ENCODE measurements at regions not wholly inside any gene's neighbourhood (a gene's known extent, or its start where the extent isn't known, plus 50 kb on each side); places are given as distances from the start of the nearest gene placed in this dataset.
"Not testable (repeated sequence)": the region's sequence is repeated elsewhere in the genome, so short reads cannot be mapped to it uniquely, and the experiment has no call there.

GRCh38 chr18:11494107-11494506 lies 115.3 kb upstream of the SLC35G4 start:
- no peak overlapping the region for H3K4me3 Mint-ChIP-seq

GRCh38 chr18:11489266-11489899 lies 120.0 kb upstream of the SLC35G4 start:
- Histone ChIP-seq H3K4me1 (ENCODE audit: control insufficient read depth in 1 of 2, extremely low read depth in 1 of 2, insufficient read depth in 2 of 2, low read length in 2 of 2) (no peaks in the 10 kb centered on the region), H3K4me3 (ENCODE audit: control insufficient read depth in 1 of 2, extremely low read depth in 1 of 2, low read length in 1 of 2) (no peak overlapping the region), H3K36me3 (ENCODE audit: control insufficient read depth in 2 of 2, extremely low read depth in 1 of 2, insufficient read depth in 1 of 2, low read length in 1 of 2) (no peaks in the 10 kb centered on the region), H3K27ac (ENCODE audit: low read length) (no peak overlapping the region), H3K27me3 (replicated peaks in 1 of 2; ENCODE audit: control insufficient read depth in 2 of 2, extremely low read depth in 1 of 2, insufficient read depth in 2 of 2, low read length in 1 of 2) (no peaks in the 10 kb centered on the region), H3K9me3 (no peaks in the 10 kb centered on the region)
- Mint-ChIP-seq H3K27me3 (no peaks in the 10 kb centered on the region), H3K4me3 (no peak overlapping the region), H3K27ac (no peak overlapping the region), H3K4me1 (no peaks in the 10 kb centered on the region), H3K9me3 (no peaks in the 10 kb centered on the region), H3K36me3 (no peaks in the 10 kb centered on the region)
- ChIA-PET POLR2A (no interaction called here), CTCF (no interaction called here)
- WGBS (ENCODE audit: insufficient coverage), result 75% methylated on average over 4 of the region's 4 CpGs
- no peak for DNase-seq
- ATAC-seq (replicated peaks in 1 of 4), result no peak

More at GRCh38 chr18:11494107-11494506, 115.3 kb upstream of the SLC35G4 start:
- Histone ChIP-seq H3K4me1 (ENCODE audit: control insufficient read depth in 1 of 2, extremely low read depth in 1 of 2, insufficient read depth in 2 of 2, low read length in 2 of 2) (no peaks in the 10 kb centered on the region), H3K27ac (ENCODE audit: low read length) (no peak overlapping the region), H3K4me3 (ENCODE audit: control insufficient read depth in 1 of 2, extremely low read depth in 1 of 2, low read length in 1 of 2) (no peak overlapping the region), H3K27me3 (replicated peaks in 1 of 2; ENCODE audit: control insufficient read depth in 2 of 2, extremely low read depth in 1 of 2, insufficient read depth in 2 of 2, low read length in 1 of 2) (no peaks in the 10 kb centered on the region), H3K9me3 (no peaks in the 10 kb centered on the region), H3K36me3 (ENCODE audit: control insufficient read depth in 2 of 2, extremely low read depth in 1 of 2, insufficient read depth in 1 of 2, low read length in 1 of 2) (no peaks in the 10 kb centered on the region)
- Mint-ChIP-seq H3K9me3 (no peaks in the 10 kb centered on the region), H3K4me1 (no peaks in the 10 kb centered on the region), H3K27ac (no peak overlapping the region), H3K27me3 (no peaks in the 10 kb centered on the region), H3K36me3 (no peaks in the 10 kb centered on the region)
- POLR2A ChIA-PET, result no interaction called here
- CTCF ChIA-PET, result no interaction called here
- ATAC-seq (replicated peaks in 1 of 4), result no peak
- no peak for DNase-seq

GRCh38 chr18:11488175-11488574 lies 121.2 kb upstream of the SLC35G4 start:
- Histone ChIP-seq H3K4me3 (ENCODE audit: control insufficient read depth in 1 of 2, extremely low read depth in 1 of 2, low read length in 1 of 2) (no peak overlapping the region), H3K27me3 (replicated peaks in 1 of 2; ENCODE audit: control insufficient read depth in 2 of 2, extremely low read depth in 1 of 2, insufficient read depth in 2 of 2, low read length in 1 of 2) (no peaks in the 10 kb centered on the region), H3K27ac (ENCODE audit: low read length) (no peak overlapping the region), H3K36me3 (ENCODE audit: control insufficient read depth in 2 of 2, extremely low read depth in 1 of 2, insufficient read depth in 1 of 2, low read length in 1 of 2) (no peaks in the 10 kb centered on the region), H3K9me3 (no peaks in the 10 kb centered on the region), H3K4me1 (ENCODE audit: control insufficient read depth in 1 of 2, extremely low read depth in 1 of 2, insufficient read depth in 2 of 2, low read length in 2 of 2) (no peaks in the 10 kb centered on the region)
- H3K27ac Mint-ChIP-seq, result no peak overlapping the region
- no peaks in the 10 kb centered on the region for H3K27me3 Mint-ChIP-seq
- no peaks in the 10 kb centered on the region for H3K36me3 Mint-ChIP-seq
- no peaks in the 10 kb centered on the region for H3K4me1 Mint-ChIP-seq
- ChIA-PET POLR2A (no interaction called here), CTCF (no interaction called here)
- DNase-seq, result no peak
- no peak overlapping the region for H3K4me3 Mint-ChIP-seq
- no peaks in the 10 kb centered on the region for H3K9me3 Mint-ChIP-seq
- no peak for ATAC-seq (replicated peaks in 1 of 4)
- WGBS (ENCODE audit: insufficient coverage), result 50% methylated on average over 1 of the region's 3 CpGs

- no peaks in the 10 kb centered on the region for H3K9me3 ChIP-seq
- Mint-ChIP-seq H3K4me3 (no peak overlapping the region), H3K4me1 (no peaks in the 10 kb centered on the region), H3K9me3 (no peaks in the 10 kb centered on the region), H3K36me3 (no peaks in the 10 kb centered on the region), H3K27ac (no peak overlapping the region), H3K27me3 (no peaks in the 10 kb centered on the region)
- no peaks in the 10 kb centered on the region for H3K36me3 ChIP-seq (ENCODE audit: control insufficient read depth in 2 of 2, extremely low read depth in 1 of 2, insufficient read depth in 1 of 2, low read length in 1 of 2)
- ChIA-PET POLR2A (no interaction called here), CTCF (no interaction called here)
- no peak for DNase-seq
- WGBS (ENCODE audit: insufficient coverage), result no CpG with 5 or more reads among the region's 1 CpG
- no peaks in the 10 kb centered on the region for H3K27me3 ChIP-seq (replicated peaks in 1 of 2; ENCODE audit: control insufficient read depth in 2 of 2, extremely low read depth in 1 of 2, insufficient read depth in 2 of 2, low read length in 1 of 2)
- no peak overlapping the region for H3K27ac ChIP-seq (ENCODE audit: low read length)
- no peak overlapping the region for H3K4me3 ChIP-seq (ENCODE audit: control insufficient read depth in 1 of 2, extremely low read depth in 1 of 2, low read length in 1 of 2)
- H3K4me1 ChIP-seq (ENCODE audit: control insufficient read depth in 1 of 2, extremely low read depth in 1 of 2, insufficient read depth in 2 of 2, low read length in 2 of 2), result no peaks in the 10 kb centered on the region
- no peak for ATAC-seq (replicated peaks in 1 of 4)
Measured at GRCh38 chr18:11487390-11487789, 122.0 kb upstream of the SLC35G4 start.

GRCh38 chr18:11482271-11482670 lies 127.1 kb upstream of the SLC35G4 start:
- Mint-ChIP-seq H3K4me1 (no peaks in the 10 kb centered on the region), H3K27me3 (peaks cover 6 to 13% of the 10 kb centered on the region in 2 donors), H3K36me3 (no peaks in the 10 kb centered on the region), H3K27ac (no peak overlapping the region), H3K9me3 (no peaks in the 10 kb centered on the region), H3K4me3 (no peak overlapping the region)
- ChIA-PET CTCF (no interaction called here), POLR2A (no interaction called here)
- Histone ChIP-seq H3K27ac (ENCODE audit: low read length) (no peak overlapping the region), H3K36me3 (ENCODE audit: control insufficient read depth in 2 of 2, extremely low read depth in 1 of 2, insufficient read depth in 1 of 2, low read length in 1 of 2) (no peaks in the 10 kb centered on the region), H3K4me3 (ENCODE audit: control insufficient read depth in 1 of 2, extremely low read depth in 1 of 2, low read length in 1 of 2) (no peak overlapping the region), H3K4me1 (ENCODE audit: control insufficient read depth in 1 of 2, extremely low read depth in 1 of 2, insufficient read depth in 2 of 2, low read length in 2 of 2) (no peaks in the 10 kb centered on the region), H3K27me3 (replicated peaks in 1 of 2; ENCODE audit: control insufficient read depth in 2 of 2, extremely low read depth in 1 of 2, insufficient read depth in 2 of 2, low read length in 1 of 2) (no peaks in the 10 kb centered on the region), H3K9me3 (no peaks in the 10 kb centered on the region)
- ATAC-seq (replicated peaks in 1 of 4), result no peak
- DNase-seq, result no peak

GRCh38 chr18:11480692-11481091 lies 128.7 kb upstream of the SLC35G4 start:
- no peaks in the 10 kb centered on the region for H3K27me3 ChIP-seq (replicated peaks in 1 of 2; ENCODE audit: control insufficient read depth in 2 of 2, extremely low read depth in 1 of 2, insufficient read depth in 2 of 2, low read length in 1 of 2)
- H3K4me3 ChIP-seq (ENCODE audit: control insufficient read depth in 1 of 2, extremely low read depth in 1 of 2, low read length in 1 of 2), result no peak overlapping the region
- Mint-ChIP-seq H3K4me1 (no peaks in the 10 kb centered on the region), H3K4me3 (no peak overlapping the region), H3K36me3 (no peaks in the 10 kb centered on the region), H3K27me3 (peaks cover 6 to 13% of the 10 kb centered on the region in 2 donors), H3K9me3 (no peaks in the 10 kb centered on the region), H3K27ac (no peak overlapping the region)
- no peak for DNase-seq
- no peaks in the 10 kb centered on the region for H3K36me3 ChIP-seq (ENCODE audit: control insufficient read depth in 2 of 2, extremely low read depth in 1 of 2, insufficient read depth in 1 of 2, low read length in 1 of 2)
- H3K4me1 ChIP-seq (ENCODE audit: control insufficient read depth in 1 of 2, extremely low read depth in 1 of 2, insufficient read depth in 2 of 2, low read length in 2 of 2), result no peaks in the 10 kb centered on the region
- no CpG with 5 or more reads among the region's 1 CpG for WGBS (ENCODE audit: insufficient coverage)
- CTCF ChIA-PET, result interaction anchor here in 1 of 2 donors (0.6 kb wide), 1 partner anchor 25 kb away, joined by 3 read pairs; no protein-coding TSS in a partner anchor
- ATAC-seq (replicated peaks in 1 of 4), result no peak
- H3K9me3 ChIP-seq, result no peaks in the 10 kb centered on the region
- POLR2A ChIA-PET, result no interaction called here
- no peak overlapping the region for H3K27ac ChIP-seq (ENCODE audit: low read length)

- H3K36me3 Mint-ChIP-seq; H3K9me3 Mint-ChIP-seq; H3K36me3 ChIP-seq (ENCODE audit: control insufficient read depth in 2 of 2, extremely low read depth in 1 of 2, insufficient read depth in 1 of 2, low read length in 1 of 2); H3K27ac ChIP-seq (ENCODE audit: low read length); H3K4me3 ChIP-seq (ENCODE audit: control insufficient read depth in 1 of 2, extremely low read depth in 1 of 2, low read length in 1 of 2); H3K4me1 Mint-ChIP-seq; H3K9me3 ChIP-seq; DNase-seq; H3K4me1 ChIP-seq (ENCODE audit: control insufficient read depth in 1 of 2, extremely low read depth in 1 of 2, insufficient read depth in 2 of 2, low read length in 2 of 2); H3K4me3 Mint-ChIP-seq; ATAC-seq (replicated peaks in 1 of 4); CTCF ChIA-PET; H3K27ac Mint-ChIP-seq; H3K27me3 ChIP-seq (replicated peaks in 1 of 2; ENCODE audit: control insufficient read depth in 2 of 2, extremely low read depth in 1 of 2, insufficient read depth in 2 of 2, low read length in 1 of 2); POLR2A ChIA-PET: not testable (repeated sequence)
- peaks cover 6 to 13% of the 10 kb centered on the region in 2 donors for H3K27me3 Mint-ChIP-seq
- WGBS (ENCODE audit: insufficient coverage), result 57% methylated on average over 6 of the region's 7 CpGs
Measured at GRCh38 chr18:11479031-11479430, 130.4 kb upstream of the SLC35G4 start.

Measured in T-cell (primary cell).